NCI-H1930 (cell line): ENCODE measurements at regions not wholly inside any gene's neighbourhood (a gene's known extent, or its start where the extent isn't known, plus 50 kb on each side); places are given as distances from the start of the nearest gene placed in this dataset.
"Not testable (repeated sequence)": the region's sequence is repeated elsewhere in the genome, so short reads cannot be mapped to it uniquely, and the experiment has no call there.

ENCODE experiments used
- DNase-seq, 2 experiments: peaks; one replicate each; lab custom pipeline; 2025; lab: John Stamatoyannopoulos, UW

DNA sequence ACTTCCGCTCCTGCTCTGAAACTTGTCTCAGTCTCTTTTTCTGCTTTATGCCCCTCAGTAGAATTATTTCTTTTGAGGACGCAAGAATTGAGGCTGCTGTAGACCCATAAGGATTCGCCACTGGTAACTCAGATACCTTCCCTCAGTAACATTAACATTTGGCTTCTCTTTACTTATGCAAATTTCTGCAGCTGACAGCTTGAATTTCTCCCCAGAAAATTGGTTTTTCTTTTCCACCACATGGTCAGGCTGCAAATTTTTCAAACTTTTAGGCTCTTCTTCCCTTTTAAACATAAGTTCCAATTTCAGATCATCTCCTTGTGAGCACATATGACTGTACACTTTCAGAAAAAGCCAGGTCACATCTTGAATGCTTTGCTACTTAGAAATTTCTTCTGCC, 839.3 kb upstream of the GRIA3 start:
- DNase-seq = no peak

DNA sequence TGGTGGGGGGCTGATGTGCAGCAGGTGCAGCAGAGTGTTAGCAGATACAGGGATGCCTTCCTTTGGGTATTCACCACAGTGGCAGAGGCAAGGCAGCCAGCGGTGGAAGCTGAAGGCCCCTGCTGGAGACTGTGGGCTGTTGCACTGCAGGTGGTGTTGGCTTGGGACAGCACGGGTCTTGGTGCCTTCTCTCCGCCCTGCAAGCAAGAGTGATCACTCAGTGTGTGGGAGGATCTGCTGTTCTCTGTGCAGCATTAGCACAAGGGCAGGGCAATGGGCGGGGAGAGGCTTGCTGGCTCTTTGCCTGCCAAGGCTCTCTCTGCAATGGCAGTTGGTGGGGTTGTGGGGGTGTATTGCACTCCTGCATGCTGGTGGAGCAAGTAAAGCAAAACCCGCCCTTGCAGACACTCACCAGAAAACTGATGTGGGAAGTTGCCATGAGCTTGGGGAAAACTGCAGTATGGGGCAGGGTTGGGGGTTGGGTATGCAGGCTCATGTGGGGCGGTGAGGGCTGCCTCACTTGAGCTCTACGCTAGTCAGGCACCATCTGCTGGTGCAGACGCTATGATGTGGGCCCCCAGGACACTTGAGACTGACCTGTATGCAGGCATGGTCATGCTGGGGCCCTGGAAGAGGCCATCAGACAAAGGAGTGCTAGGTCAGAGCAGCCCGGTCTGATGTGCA, 820.8 kb upstream of the GRIA3 start:
- no peak for DNase-seq

DNA sequence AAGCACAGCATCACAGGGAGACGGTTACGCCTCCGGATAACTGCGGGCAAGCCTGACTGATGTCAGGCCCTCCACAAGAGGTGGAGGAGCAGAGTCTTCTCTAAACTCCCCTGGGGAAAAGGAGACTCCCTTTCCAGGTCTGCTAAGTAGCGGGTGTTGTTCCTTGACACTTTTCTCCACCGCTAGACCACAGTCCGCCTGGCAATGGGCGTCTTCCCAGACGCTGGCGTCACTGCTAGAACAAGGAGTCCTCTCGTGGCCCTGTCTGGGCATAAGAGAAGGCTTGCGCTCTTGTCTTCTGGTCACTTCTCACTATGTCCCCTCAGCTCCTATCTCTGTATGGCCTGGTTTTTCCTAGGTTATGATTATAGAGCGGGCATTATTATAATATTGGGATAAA, 808.5 kb upstream of the GRIA3 start:
- DNase-seq = not testable (repeated sequence)

DNA sequence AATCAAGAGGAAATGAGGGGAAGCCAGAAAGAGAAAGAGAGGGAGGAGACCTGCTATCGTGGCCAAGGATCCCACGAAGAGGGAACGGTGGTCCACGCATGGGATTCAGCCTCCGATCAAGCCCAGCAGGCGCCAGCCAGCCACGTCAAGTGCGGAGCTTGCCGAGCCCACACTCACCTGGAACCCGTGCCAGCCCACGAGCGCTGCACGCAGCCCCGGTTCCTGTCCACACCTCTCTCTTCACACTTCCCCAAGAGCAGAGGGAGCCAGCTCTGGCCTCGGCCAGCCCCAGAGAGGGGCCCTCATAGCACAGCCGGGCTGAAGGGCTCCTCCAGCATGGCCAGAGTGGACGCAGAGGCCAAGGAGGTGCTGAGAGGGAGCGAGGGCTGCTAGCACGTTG, 795.1 kb upstream of the GRIA3 start:
- DNase-seq = no peak

DNA sequence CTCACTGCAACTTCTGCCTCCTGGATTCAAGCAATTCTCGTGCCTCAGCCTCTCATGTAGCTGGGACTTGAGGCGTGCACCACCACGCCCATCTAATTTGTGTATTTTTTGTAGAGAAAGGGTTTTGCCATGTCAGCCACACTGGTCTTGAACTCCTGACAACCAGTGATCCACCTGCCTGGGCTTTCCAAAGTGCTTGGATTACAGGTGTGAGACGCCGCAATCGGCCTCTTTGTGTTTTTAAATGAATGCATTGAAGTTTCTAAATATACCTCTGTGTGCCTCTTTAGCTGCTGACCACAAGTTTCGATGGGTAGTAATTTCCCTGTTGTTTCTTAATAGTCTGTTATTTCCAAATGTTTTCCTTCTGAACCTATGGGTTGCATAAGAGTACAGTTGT, 765.3 kb upstream of the GRIA3 start:
- no peak for DNase-seq

DNA sequence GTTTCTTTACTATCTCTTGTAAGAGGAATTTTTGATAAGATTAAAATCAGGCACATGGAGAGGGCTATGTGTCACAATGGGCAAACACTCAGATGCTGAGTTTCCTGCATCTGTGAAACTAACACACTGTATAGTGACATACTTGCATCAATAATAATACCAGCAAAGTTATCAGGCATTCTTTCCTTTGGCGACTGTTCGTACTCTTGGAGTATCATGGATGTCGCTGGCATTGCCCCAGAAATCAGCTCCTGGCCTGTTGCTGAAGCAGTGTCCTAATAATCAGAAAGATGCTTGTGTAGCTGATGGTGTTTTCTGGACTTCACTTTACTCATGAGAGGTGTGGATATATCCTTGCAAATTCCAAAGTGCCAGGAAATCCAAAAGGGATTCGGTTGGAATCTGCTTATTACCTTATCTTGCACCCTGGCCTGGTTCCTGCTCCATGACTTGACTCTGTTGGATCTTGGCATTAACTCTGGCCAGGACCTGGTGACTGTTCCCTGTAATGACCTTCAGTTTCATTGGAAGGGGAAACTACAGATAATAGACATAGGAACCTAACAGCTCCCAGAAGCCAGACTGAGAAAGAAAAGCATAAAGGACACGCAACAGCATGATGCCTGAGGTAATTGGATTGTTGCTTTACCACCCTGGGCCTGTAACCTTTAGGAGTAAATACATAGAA, 762.5 kb upstream of the GRIA3 start:
- DNase-seq = peak in 1 of 2 experiments; percentile 42

DNA sequence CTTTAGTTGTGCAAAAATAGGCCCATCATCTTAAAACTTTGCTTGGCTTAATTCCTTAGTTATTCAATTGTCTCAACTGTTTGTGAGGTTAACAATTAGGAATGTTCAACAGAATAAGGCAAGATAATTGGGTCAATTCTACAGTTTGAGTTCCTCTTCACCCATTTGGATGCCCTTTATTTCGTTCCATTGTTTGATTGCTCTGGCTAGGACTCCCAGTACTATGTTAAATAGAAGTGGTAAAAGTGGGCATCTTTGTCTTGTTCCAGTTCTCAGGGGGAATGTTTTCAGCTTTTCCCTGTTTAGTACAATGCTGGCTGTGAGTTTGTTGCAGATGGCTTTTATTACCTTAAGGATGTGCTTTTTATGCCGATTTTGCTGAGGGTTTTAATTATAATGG, 761.5 kb upstream of the GRIA3 start:
- peak; percentile 23 to 54 for DNase-seq

DNA sequence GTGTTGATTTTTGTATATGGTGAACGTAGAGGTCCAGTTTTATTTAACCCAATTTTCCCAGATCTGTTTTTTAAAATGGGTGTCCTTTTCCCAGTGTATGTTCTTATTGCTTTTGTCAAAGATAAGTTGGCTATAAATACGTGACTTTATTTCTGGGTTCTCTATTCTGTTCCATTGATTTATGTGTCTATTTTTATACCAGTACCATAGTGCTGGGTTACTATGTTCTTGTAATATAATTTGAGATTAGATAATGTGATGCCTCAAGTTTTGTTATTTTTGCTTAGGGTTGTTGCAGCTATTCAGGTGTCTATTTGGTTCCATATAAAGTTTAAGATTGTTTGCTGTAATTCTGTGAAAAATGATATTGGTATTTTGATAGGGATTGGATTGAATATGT, 749.1 kb upstream of the GRIA3 start:
- DNase-seq = no peak

DNA sequence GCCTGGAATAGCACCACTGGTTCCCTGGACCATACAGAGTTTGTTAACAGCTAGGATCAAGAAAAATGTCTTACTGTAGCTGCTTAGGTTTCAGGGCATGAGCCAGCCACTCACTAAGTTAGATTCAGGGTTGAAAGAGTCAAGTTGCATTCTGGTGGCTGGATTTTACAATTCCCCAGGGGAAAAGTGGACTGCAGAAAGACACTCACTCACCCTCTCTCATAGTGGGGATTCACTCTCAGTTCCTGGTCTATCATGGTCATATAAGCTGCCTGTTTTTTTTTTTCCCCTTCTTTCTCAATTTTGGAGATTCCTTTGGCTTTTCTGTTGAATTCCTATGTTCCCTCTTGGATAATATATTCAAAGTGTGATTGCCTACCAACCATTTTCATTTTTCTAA, 744.2 kb upstream of the GRIA3 start:
- no peak for DNase-seq

DNA sequence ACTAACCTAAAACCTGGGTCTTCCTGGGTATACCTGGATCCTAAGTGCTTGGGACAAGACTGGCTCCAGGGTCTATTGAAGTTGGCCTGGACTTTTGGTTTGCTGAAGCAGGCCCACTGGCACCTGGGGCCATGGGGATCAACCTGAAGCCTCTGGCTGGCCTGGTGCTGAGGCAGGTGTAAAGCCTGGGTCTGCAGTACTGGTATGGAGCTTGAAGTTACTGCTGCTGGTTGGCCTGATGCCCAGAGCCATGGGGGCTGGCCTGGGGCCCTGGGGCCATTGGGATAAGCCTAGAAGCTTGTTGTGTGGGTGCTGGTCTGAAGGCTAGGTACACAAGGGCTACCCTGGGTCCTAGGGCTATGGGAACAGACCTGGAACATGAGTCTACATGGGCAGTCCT, 743.2 kb upstream of the GRIA3 start:
- DNase-seq = no peak

DNA sequence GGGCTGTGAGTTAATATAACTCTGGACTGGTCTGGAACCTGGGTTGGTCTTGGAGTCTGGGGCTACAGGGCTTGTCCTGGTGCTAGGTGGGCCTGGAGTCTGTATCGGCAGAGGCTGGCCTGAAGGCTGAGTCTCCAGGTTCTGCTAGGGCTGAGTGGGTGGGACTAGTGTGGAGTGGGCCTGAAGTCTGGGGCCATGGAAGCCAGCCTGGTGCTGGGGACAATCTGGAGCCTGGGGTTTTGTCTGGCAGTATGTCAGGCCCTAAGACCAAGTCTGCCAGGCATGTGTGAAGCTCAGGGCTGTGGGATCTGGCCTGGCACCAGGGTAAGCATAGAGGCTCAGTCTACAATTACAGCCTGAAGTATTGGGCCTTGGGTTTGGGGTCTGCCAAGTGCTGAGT, 742.6 kb upstream of the GRIA3 start:
- no peak for DNase-seq

DNA sequence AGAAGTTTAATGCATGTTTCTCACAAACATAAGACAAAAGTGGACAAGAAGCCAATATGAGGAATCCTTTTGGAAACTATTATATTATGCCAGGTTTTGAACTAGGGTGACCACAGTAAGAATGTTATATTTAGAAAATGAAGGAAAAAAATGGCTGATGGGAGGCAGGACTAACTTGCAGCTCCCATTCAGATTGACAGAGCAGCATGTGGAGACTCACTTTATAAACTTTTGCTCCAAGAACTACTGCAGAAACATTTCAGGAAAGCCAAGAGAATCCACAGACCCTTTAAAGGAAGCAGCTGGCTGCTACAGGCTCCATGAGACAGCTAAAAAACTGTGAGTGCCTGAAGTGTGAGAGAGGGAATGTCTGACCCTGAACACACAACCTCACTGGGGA, 738.6 kb upstream of the GRIA3 start:
- DNase-seq = no peak

DNA sequence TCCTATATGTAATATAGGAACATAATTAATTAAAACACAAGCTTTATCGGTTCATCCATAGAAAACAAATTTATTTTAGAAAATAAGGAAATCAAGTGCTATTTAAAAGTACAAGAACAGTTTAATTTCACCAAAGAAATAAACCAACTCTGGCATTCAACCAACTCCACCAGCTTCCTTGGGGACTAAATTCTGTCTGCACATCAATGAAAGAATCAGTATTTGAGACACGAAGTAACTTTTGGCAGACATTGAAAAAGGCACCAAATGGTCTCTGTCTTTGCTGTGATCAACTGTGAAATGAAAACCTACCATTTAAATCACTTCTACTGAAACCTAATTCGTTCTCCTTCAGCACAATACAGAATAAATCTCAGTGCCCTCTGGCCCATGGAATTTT, 719.7 kb upstream of the GRIA3 start:
- DNase-seq = no peak

DNA sequence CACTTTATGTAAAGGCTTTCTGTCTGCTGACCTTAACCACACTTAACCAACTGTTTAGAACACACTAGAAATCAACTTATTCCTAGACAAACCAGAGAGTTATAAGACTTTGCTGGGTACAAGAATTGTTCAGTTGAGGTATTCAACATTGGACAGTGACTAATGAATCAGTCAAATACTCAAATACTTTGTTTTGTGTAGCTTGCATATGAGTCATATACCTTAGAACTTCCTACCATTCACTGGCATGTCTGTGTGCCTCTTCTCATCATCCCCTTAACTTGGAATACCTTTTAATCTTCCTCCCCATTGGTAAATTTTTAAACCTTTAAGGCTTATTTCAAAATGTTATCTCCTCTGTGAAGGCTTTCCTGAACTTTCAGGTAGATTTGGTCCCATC, 708.8 kb upstream of the GRIA3 start:
- DNase-seq = no peak

DNA sequence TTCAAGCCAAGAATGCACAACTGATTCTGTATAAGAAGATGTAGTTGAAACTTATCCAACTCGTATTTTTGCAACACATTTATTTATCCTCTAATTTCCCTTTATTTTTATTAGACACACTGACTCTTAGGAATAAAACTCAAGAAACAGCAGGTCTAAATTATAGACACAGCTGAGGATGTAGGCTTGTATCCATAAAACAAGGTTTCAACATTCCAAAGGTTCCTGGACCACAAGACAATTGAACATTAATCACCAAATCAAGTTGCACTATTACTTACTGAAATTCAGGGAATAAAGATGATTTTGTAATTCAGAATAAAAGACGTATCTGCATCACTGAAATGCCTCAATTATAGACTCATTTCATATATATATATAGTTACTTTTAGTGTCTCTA, 683.5 kb upstream of the GRIA3 start:
- no peak for DNase-seq

DNA sequence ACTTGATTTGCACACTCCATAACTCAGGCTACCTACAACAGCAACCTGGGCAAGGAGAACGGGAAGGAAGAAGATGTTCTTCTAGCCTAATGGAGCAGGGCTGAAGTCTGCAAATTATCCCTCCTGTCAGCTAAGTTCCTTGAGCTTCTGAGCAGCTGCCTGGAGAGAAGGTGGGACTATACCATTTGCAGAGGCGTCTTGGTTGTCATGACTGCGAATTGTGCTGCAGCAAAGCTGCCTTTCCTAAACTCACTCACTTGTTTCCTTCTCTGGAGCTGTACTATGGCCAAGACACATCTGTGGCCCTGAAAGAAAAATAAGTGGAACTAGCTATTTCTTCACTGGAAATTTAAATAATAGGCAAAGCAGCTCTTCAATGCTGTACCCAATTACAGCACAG, 682.4 kb upstream of the GRIA3 start:
- DNase-seq = no peak

DNA sequence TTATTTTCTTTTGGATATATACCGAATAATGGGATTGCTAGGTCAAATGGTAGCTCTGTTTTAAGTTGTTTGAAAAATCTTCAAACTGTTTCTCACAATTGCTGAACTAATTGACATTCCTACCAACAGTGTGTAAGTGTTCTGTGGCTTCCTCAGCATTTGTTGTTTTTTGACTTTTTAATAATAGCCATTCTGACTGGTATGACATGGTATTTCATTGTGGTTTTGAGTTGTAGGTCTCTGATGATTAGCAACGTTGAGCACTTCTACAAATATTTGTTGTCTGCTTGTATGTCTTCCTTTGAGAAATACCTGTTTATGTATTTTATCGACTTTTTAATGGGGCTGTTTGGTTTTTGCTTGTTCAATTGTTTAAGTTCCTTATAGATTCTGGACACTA, 680.1 kb upstream of the GRIA3 start:
- DNase-seq = no peak

DNA sequence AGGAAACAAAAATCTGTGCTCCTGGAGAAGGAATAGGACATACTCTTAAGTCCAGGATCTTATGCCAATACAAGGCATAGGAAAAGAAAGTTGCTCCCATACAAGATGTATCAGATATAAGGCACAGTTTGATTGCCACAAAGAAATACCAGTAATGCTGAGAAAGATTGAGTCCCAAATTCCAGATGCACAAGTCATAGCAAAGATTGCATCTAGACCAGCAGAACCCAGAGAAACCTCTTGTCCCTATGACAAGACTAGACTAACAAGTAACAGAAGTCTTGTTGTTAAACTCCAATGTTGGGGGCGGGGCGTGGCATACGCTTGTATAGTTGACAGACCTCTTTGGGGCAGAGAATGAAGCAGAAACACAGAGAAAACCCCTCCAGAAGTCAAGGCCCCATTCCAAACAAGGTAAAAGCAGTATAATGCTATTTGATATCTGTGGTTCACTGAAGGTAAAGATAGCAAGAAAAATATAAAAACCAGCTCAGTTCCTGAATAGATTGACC, 671.5 kb upstream of the GRIA3 start:
- DNase-seq = no peak

DNA sequence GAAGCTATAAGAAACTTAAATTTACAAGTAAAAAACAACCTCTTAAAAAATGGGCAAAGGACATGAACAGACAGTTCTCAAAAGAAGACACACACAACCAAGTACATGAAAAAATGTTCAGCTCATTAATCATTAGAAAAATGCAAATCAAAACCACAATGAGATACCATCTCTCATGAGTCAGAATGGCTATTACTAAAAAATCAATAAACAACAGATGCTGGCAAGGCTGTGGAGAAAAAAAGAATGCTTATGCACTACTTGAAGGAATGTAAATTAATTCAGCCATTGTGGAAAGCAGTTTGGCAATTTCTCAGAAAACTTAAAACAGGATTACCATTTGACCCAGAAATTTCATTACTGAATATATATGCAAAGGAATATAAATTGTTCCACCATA, 666.3 kb upstream of the GRIA3 start:
- no peak for DNase-seq

DNA sequence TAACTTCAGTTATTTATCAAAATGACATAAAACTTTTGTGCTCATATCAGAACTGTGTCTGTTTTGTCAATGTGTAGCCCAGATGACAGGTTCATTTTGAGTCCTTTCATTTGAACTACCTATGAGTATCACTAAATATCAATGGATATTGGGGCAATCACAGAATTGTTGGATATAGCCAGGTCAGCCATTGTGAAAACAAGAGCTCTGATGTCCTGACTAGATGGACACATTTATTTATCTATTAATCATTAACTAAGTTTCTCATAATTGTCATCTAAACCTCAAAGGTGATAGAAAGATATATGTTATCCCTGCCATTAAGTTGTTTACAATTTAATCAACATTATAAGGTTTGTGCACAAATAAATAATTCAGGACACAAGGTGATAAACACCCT, 638.3 kb upstream of the GRIA3 start:
- DNase-seq = no peak

DNA sequence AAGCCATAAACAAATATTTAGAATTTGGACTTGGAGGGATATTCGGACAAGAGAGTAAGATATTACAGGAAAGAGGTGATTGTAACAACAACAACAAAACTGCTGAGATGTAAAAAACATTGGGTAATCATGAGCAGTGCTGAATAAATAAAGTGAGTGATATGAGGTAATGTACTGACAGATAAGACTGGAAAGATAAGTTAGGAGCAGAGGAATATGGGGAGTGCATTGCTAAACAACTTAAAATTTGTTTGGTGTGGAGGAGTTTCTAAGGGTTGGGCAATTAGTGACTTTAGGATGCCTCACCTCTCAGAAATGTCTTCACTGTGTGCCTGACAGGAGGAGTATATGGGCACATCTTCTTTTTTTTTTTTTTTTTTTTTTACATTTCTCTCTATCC, 637.8 kb upstream of the GRIA3 start:
- DNase-seq = no peak

DNA sequence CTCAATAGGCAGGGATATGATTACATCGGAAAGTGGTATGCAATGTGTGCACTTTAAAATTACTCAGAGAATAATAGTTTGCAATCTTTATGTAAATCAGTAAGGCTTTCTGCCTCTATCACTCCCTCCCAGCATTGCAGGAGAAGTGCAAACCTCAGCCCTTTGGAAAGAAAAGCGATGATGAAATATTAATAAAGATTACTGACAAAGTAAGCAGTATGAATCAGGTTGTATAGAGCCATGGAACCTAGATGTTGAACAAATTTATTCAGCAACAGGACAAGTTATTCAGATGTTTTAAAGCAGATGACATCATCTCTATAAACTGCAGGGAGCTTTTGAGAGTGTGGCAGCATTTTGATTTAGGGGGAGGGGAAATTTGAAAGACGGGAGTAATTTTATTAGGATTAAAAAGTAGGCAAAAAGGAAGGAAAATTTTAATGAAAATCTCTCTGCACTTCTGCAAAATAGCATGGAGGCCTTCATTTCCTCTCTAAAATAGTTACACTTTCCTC, 631.7 kb upstream of the GRIA3 start:
- DNase-seq = no peak

DNA sequence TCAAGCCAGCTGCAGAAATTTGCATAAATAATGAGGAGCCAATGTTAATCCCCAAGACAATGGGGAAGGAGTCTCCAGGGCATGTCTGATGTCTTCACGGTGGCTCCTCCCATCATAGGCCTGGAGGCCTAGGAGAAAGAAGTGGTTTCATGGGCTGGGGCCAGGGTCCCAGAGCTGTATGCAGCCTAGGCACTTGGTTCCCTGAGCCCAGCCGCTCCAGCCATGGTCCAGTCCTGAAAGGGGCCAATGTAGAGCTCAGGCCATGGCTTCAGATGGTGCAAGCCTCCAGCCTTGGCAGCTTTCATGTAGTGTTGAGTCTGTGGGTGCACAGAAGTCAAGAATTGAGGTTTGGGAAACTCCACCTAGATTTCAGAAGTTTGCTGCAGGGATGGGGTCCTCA, 628.2 kb upstream of the GRIA3 start:
- DNase-seq = no peak

DNA sequence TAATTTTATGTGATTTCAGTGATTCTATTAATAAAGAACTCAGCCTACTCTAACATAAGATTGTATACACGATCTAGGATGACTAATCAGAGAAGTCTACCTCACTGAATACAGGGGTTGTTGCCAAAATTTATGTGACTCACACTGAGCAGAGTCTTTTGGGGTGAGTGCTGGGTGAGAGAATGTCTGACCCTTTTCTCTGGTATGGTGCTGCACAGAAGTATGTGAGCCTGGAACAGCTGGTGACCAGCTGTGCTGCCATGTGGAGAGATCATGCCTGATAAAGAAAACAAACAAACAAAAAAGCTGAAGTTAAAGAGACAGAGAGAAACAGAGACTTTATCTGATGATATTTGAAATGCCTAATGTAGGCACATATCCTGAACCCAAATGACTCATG, 618.1 kb upstream of the GRIA3 start:
- DNase-seq = no peak
